ENCODE measurements at regions not wholly inside any gene's neighbourhood (a gene's known extent, or its start where the extent isn't known, plus 50 kb on each side); places are given as distances from the start of the nearest gene placed in this dataset.

DNA sequence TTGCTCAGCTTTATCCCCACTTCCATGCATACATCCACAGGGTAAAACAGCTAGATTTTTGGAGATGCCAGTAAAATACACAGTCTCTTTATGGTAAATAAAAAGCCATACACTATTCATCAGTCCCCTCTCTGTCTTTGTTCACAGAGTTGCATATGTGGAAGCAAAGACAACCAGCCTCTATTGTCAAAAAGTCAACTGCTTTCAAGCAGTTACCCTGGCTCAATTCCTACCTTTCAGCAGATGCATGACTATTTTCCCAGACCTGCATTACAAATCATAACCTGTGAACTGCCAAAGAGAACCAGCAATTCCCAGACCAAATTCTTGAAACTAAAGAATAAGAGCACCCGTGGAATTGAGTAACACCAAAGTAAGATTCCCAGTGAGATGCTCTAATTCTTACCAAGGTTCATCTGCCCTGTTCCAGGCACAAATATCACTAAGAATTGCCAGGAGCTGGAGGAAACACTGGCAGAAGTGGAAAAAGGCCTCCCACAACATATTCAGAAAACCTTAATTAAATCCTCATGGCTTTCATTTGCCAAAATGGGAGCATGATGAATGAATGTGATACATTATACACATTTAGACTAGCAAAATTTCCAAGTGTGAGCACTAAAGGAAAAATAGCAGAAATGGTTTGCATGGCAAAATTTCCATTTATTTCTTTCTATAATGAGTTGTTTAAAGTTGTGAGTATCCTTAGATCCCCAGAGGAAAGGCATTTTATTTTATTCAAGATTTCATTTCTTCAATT lies 391.2 kb upstream of the ADGRL3 start:
- no peak for TF ChIP-seq CTCF (IDR thresholded peaks at IDR 0.05; ENCODE audit: low read depth, low read length, missing control alignments)
- no peak overlapping the region for H3K4me3 ChIP-seq (replicated peaks; ENCODE audit: low read depth, low read length)
- DNase-seq (ENCODE audit: extremely low read depth, low read depth), result no peak

- no peak for TF ChIP-seq CTCF (IDR thresholded peaks at IDR 0.05; ENCODE audit: low read depth, low read length, missing control alignments)
- no peak for DNase-seq (ENCODE audit: extremely low read depth, low read depth)
- no peak overlapping the region for H3K4me3 ChIP-seq (replicated peaks; ENCODE audit: low read depth, low read length)
These were observed 390.7 kb upstream of the ADGRL3 start for GRCh38 chr4:60809486-60809800.

DNA sequence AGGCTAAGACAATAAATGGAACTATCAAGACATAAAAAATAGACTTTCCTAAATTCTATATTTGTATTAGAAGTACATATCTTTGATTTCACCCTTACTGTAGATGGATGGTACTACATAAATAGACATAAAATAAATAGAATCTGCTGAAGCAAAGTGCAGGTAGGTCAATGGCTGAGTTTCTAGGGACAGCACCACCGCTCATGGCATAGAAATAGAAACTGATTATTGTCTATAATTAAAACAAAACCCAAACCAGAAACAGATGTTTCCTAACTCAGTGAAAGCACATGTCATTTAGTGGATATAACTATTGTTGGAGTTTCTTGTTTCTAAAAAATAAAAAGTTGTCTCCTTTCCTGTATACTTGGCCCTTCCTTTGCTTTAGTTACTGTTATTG lies 387.3 kb upstream of the ADGRL3 start:
- no peak for DNase-seq (ENCODE audit: extremely low read depth, low read depth)
- H3K4me3 ChIP-seq (replicated peaks; ENCODE audit: low read depth, low read length), result no peak overlapping the region
- no peak for TF ChIP-seq CTCF (IDR thresholded peaks at IDR 0.05; ENCODE audit: low read depth, low read length, missing control alignments)

DNA sequence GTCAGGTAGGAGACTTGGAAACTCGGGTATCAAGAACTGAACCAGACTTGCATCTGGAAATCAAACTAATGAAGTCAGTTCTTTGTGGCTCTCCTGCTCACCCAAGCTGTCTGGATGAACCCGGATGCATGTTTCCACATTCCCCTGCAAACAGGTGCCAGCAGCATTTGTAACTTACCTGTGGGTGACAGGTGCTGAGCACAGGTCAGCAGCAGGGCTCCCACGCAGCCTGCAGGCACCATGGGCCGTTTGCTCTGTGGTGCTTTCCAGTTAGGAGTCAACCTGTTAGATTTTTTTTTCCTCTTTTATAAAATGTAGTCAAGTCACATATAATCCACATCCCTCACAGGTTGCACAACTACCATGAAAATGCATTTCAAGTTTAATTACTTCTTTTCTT lies 385.6 kb upstream of the ADGRL3 start:
- TF ChIP-seq CTCF (IDR thresholded peaks at IDR 0.05; ENCODE audit: low read depth, low read length, missing control alignments), result no peak
- DNase-seq (ENCODE audit: extremely low read depth, low read depth), result no peak
- no peak overlapping the region for H3K4me3 ChIP-seq (replicated peaks; ENCODE audit: low read depth, low read length)

- no peak for DNase-seq (ENCODE audit: extremely low read depth, low read depth)
- TF ChIP-seq CTCF (IDR thresholded peaks at IDR 0.05; ENCODE audit: low read depth, low read length, missing control alignments), result no peak
- no peak overlapping the region for H3K4me3 ChIP-seq (replicated peaks; ENCODE audit: low read depth, low read length)
These were observed 382.5 kb upstream of the ADGRL3 start for GRCh38 chr4:60817609-60818008.

DNA sequence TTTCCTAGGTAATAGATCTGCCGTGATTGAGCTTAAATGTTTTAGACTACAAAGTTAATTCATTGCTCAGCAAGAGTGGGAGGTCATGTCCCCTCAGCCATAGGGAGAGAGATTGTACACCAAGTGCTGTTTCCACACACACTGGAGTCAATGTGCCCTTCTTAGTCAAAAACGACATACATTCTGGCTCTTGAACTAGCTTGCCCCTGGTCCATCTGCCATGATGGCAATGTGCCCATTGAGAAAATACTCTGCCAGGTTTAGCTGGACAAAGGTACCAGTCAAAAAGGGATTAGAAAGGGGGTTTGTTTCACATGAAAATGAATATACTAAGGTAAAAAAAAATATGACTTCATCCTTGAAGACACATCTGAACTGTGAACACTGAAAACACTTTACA lies 377.1 kb upstream of the ADGRL3 start:
- no peak overlapping the region for H3K4me3 ChIP-seq (replicated peaks; ENCODE audit: low read depth, low read length)
- DNase-seq (ENCODE audit: extremely low read depth, low read depth), result no peak
- TF ChIP-seq CTCF (IDR thresholded peaks at IDR 0.05; ENCODE audit: low read depth, low read length, missing control alignments), result no peak

DNA sequence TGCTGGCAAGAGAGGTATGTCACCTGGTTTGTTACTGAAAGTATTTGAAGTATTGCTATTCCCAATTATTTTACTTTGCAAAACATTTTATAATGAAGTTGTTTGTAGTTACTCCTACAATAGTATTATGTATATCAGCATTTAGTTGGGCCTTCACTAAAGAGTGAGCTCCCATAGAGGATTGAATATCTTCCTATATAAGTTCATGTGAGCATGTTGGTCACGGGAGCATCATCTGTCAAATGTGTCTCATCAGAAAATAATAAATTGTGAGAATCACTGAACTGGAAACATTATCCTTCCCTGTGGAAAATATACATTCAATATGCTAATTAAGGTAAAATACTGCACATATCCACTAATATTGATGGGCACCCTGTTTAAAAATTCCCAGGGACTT lies 360.1 kb upstream of the ADGRL3 start:
- TF ChIP-seq CTCF (IDR thresholded peaks at IDR 0.05; ENCODE audit: low read depth, low read length, missing control alignments), result no peak
- H3K4me3 ChIP-seq (replicated peaks; ENCODE audit: low read depth, low read length), result no peak overlapping the region
- DNase-seq (ENCODE audit: extremely low read depth, low read depth), result no peak
